ENCODE measurements at regions not wholly inside any gene's neighbourhood (a gene's known extent, or its start where the extent isn't known, plus 50 kb on each side); places are given as distances from the start of the nearest gene placed in this dataset.

DNA sequence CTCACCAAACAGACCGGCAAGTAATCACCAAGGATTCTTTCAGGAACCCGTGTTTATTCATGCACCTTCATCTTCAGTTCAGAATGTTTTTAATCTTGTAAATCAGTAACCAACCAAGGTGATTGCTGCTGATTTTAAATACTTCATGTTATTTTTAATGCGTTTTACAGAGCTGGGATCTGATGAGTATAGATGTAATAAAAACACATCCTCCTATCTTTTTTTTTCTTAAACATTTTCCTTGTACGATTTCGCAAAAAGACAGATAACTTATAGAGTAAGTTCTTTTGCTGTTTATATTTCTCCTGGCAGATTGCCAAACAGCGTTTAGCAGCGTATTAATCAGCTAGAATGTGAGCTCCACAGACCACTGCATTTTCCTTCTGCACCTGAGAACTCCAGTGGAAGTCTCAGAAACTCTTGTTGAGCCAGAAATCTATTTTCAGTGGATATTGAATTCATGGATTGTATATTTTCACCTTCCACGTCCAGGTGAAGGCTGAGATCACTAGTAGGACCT is 397.8 kb upstream of the NRP1 start:
- Histone ChIP-seq H3K27ac (replicated peaks) (no peak overlapping the region), H3K27me3 (ENCODE audit: insufficient read depth, poor library complexity, severe bottlenecking) (no peaks in the 10 kb centered on the region), H3K4me3 (replicated peaks; ENCODE audit: insufficient read depth, low read length) (no peak overlapping the region)
- TF ChIP-seq SPI1 (IDR thresholded peaks at IDR 0.05; ENCODE audit: borderline replicate concordance, low read depth) = no peak
- TF ChIP-seq, protein P1, sequence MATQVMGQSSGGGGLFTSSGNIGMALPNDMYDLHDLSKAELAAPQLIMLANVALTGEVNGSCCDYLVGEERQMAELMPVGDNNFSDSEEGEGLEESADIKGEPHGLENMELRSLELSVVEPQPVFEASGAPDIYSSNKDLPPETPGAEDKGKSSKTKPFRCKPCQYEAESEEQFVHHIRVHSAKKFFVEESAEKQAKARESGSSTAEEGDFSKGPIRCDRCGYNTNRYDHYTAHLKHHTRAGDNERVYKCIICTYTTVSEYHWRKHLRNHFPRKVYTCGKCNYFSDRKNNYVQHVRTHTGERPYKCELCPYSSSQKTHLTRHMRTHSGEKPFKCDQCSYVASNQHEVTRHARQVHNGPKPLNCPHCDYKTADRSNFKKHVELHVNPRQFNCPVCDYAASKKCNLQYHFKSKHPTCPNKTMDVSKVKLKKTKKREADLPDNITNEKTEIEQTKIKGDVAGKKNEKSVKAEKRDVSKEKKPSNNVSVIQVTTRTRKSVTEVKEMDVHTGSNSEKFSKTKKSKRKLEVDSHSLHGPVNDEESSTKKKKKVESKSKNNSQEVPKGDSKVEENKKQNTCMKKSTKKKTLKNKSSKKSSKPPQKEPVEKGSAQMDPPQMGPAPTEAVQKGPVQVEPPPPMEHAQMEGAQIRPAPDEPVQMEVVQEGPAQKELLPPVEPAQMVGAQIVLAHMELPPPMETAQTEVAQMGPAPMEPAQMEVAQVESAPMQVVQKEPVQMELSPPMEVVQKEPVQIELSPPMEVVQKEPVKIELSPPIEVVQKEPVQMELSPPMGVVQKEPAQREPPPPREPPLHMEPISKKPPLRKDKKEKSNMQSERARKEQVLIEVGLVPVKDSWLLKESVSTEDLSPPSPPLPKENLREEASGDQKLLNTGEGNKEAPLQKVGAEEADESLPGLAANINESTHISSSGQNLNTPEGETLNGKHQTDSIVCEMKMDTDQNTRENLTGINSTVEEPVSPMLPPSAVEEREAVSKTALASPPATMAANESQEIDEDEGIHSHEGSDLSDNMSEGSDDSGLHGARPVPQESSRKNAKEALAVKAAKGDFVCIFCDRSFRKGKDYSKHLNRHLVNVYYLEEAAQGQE (IDR thresholded peaks at IDR 0.05; ENCODE audit: insufficient replicate concordance, low read depth) = no peak
- TF ChIP-seq GABPA (IDR thresholded peaks at IDR 0.05; ENCODE audit: low read depth) = no peak
- DNase-seq (ENCODE audit: low read depth in 1 of 2, low spot score in 1 of 2) = no peak

GRCh38 chr10:33731322-33731721 is 396.9 kb upstream of the NRP1 start:
- no peak for DNase-seq (ENCODE audit: low read depth in 1 of 2, low spot score in 1 of 2)
- Histone ChIP-seq H3K27ac (replicated peaks) (no peak overlapping the region), H3K4me3 (replicated peaks; ENCODE audit: insufficient read depth, low read length) (no peak overlapping the region), H3K27me3 (ENCODE audit: insufficient read depth, poor library complexity, severe bottlenecking) (no peaks in the 10 kb centered on the region)
- TF ChIP-seq, protein P1 (IDR thresholded peaks at IDR 0.05; ENCODE audit: insufficient replicate concordance, low read depth) = no peak
- no peak for TF ChIP-seq CTCF (IDR thresholded peaks at IDR 0.05; ENCODE audit: insufficient read depth, low read length)
- TF ChIP-seq SPI1 (IDR thresholded peaks at IDR 0.05; ENCODE audit: borderline replicate concordance, low read depth) = no peak
- no peak for TF ChIP-seq GABPA (IDR thresholded peaks at IDR 0.05; ENCODE audit: low read depth)
- TF ChIP-seq POLR2AphosphoS5 (IDR thresholded peaks at IDR 0.05; ENCODE audit: low read depth) = no peak

DNA sequence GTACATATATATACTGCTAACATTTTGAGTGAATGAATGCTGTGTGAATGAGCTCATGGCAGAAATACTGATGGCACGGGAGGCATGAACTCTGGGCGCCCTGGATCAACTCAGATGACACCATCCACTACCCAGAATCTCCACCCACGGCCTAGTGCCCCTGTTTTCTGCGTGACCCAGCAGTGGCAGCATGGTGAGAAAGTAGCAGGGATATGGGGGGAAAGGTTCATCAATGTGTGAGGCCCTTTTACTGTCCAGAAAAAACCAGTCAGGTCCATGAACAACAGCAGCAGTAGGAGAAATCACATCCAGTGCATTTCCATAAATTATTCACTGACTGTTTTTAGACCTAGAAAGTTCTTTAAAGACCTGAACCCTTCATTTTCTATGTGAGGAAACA is 391.0 kb upstream of the NRP1 start:
- Histone ChIP-seq H3K4me3 (replicated peaks; ENCODE audit: insufficient read depth, low read length) (no peak overlapping the region), H3K27me3 (ENCODE audit: insufficient read depth, poor library complexity, severe bottlenecking) (no peaks in the 10 kb centered on the region), H3K27ac (replicated peaks) (no peak overlapping the region)
- DNase-seq (ENCODE audit: low read depth in 1 of 2, low spot score in 1 of 2) = no peak
- no peak for TF ChIP-seq SPI1 (IDR thresholded peaks at IDR 0.05; ENCODE audit: borderline replicate concordance, low read depth)
- TF ChIP-seq CTCF (IDR thresholded peaks at IDR 0.05; ENCODE audit: insufficient read depth, low read length) = no peak
- TF ChIP-seq POLR2AphosphoS5 (IDR thresholded peaks at IDR 0.05; ENCODE audit: low read depth) = no peak
- TF ChIP-seq GABPA (IDR thresholded peaks at IDR 0.05; ENCODE audit: low read depth) = no peak
- TF ChIP-seq, protein P1 (IDR thresholded peaks at IDR 0.05; ENCODE audit: insufficient replicate concordance, low read depth) = no peak

Measured in HL-60 (cell line).